DMS153 treated with DMSO at 0.1 percent for 48 hours (cell line): ENCODE measurements at regions not wholly inside any gene's neighbourhood (a gene's known extent, or its start where the extent isn't known, plus 50 kb on each side); places are given as distances from the start of the nearest gene placed in this dataset.
"Not testable (repeated sequence)": the region's sequence is repeated elsewhere in the genome, so short reads cannot be mapped to it uniquely, and the experiment has no call there.

ENCODE experiments used
- DNase-seq: peaks from one replicate; lab custom pipeline; 2025; ENCODE audit not compliant: unreplicated experiment; lab: John Stamatoyannopoulos, UW

DNA sequence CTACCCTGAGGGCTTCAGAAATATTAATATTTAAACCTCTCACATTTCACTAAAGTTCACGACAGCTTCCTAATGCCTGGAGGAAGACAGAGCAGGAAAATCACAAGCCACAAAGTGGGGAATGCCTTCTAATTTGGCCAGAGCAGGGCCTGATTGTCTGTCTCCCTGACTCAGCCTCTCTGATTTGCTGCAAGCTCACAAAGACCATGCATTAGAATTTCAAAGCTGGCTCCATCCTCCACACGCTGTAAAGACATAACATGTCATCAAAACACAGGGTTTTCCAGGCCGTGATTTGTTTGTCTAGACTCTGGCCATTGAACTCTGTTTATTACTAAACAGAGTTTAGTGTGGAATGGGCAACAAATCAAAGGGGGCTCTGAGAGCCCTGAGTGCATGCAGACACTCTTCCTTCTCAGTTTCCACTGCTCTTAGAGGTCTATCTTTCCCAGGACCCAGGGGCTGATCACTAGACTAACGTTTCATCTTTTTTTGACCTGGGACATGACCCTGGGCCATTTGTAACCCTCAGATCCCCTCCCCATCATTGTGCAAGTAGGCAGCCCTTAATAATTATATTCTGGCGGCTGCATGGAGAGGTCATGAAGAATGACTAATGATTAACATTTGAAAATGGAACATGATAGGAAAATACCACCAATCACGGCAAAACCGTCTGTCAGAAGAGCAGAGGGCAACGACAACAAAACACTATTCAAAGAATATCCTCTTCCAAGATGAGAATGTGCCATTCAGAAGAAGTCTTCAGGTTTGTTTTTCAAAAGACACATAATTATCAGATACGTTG lies 140.2 kb downstream of the ENC1 start:
- no peak for DNase-seq

DNA sequence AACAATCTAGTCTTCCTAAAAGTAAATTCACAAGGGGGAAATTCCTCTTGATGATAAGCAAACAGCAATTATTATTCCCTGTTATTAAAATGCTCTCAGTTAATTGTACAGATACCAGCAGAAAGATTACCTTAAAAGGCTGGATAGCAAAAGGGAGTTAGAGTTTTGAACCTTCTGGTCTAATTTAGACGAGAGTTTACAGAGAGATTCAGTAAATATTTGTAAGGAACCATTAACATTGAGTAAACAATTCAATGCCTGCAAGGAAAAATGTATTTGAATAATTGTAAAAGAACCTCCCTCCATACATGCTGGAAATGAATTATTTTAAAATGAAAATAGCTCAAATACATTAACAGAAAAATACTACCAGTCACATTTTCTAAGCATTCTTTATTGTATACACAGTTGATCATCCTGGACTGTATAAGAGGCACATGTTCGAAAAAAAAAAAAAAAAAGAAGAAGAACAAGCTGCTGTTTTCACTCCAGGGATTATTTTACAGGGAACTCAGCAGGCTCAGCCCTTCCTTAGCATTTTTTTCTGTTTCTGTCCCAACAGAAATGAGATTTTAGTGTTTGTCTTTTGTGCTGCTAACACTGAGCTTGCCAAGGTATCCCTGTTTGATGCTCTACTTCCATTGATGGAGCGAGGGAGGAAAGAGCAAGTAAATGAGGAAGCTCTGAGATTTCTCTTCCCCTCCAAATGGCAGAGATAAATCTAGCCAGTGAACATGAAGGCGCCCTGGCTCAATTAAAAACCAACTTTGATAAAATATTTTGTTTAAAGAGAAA lies 141.1 kb downstream of the ENC1 start:
- no peak for DNase-seq

DNA sequence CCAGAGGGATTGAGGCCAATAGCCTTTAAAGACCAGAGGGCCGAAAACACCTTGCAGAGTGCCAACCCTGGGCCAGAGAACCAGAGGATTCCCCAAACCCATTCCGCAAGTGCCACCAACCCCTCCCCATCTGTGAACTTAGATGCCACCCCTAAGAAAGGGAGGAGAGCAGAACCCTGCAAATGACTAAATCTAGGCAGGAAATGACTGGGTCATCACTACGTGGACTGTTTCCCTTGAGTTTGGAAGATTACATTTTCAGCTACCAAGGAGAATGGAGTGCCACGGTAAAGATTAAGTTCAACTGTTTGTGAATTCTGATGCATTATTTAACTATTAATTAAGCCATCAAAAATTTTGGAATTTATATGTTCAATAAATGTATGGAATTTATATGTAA lies 142.8 kb downstream of the ENC1 start:
- no peak for DNase-seq

GRCh38 chr5:74493411-74493810 lies 147.1 kb downstream of the ENC1 start:
- DNase-seq: no peak

GRCh38 chr5:74492230-74492629 lies 148.3 kb downstream of the ENC1 start:
- DNase-seq: no peak

DNA sequence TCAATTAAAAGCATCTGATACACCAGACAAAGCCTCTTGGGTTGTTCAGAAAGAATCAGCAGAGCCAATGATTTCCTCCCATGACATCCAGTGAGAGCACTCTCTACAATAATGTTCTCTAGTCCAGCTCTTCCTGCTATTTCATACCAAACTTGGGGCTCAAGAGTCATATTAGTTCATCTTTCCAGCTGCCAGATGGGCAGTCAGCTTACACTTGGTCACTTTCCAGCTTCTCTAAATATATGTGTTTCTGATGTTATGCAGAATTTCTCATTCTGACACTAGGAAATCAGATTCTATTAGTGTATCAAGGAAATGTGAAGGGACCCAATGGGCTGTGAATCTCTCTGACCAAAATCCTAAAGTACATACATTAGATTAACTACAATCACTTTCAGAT lies 148.9 kb downstream of the ENC1 start:
- DNase-seq: no peak

- DNase-seq: no peak
Measured at GRCh38 chr5:74490814-74491213, 149.7 kb downstream of the ENC1 start.

DNA sequence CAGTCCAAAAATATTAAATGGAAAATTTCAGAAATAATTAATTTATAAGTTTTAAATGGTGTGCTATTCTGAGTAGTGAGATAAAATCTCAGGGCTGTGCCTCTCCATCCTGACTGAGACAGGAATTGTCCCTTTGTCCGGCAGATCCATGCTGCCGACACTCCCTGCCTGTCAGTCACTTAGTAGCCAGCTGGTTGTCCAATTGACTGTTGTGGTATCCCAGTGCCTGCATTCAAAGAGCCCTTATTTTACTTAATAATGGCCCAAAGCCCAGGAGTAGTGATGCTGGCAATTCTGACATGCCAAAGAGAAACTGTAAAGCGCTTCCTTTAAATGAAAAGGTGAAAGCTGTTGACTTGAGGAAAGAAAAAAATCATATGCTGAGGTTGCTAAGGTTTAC lies 157.5 kb downstream of the ENC1 start:
- DNase-seq: no peak

- DNase-seq: no peak
Measured at GRCh38 chr5:74482523-74482922, 158.0 kb downstream of the ENC1 start.

GRCh38 chr5:74481357-74481756 lies 159.2 kb downstream of the ENC1 start:
- not testable (repeated sequence) for DNase-seq

DNA sequence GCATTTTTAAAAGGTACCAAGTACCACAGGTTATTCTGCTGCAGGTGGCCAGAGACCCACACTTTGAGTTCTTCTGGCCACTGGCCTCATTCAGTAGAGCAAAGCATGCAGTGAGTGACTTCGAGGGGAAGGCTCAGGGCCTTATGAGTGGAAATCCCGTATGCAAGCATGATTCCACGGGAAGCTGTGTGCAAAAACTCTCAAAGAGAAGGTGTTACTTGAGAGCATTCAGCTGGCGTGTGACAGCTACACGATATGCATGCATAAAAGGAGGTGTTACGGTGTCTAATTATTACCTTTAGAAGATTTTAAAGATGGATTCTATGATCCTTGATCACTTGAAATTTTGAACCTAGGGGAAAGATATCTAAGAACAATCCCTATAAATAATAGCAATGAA lies 160.3 kb downstream of the ENC1 start:
- no peak for DNase-seq

DNA sequence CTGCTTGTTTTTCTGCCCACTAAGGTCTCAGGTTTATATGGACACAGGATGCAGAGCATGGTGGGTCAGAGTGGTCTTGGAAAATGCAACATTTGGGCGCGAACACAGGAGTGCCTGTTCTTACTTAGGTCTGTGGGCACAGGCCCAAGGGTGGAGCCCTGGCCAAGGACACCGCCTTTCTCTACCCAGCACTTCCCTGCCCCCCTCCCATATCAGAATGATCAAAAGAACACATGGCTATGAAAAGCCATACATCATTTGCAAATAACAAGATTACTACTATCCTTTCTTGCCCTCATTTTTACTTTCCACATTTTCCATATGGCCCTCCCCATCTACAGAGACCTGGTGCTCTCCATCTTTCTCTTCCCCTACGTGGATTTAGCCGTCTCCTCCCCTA lies 162.2 kb downstream of the ENC1 start:
- DNase-seq: no peak

GRCh38 chr5:74477761-74478160 lies 162.8 kb downstream of the ENC1 start:
- DNase-seq: no peak

GRCh38 chr5:74476819-74477453 lies 163.6 kb downstream of the ENC1 start:
- no peak for DNase-seq

- no peak for DNase-seq
Measured at GRCh38 chr5:74476046-74476818, 164.3 kb downstream of the ENC1 start.

DNA sequence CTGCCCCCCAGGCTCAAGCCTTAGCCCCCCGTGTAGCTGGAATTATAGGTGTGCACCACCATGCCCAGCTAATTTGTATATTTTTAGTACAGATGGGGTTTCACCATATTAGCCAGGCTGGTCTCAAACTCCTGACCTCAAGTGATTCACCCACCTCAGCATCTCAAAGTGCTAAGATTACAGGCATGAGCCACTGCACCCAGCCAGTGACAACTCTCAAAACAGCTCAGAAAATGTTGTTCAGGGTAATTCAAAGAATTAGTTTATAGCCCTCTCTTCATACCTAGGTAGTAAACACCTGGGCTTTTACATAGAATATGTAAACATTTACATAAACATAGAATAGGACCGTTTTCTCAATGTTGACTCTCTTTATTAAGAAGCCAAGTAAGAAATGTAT lies 168.7 kb downstream of the ENC1 start:
- DNase-seq: no peak

DNA sequence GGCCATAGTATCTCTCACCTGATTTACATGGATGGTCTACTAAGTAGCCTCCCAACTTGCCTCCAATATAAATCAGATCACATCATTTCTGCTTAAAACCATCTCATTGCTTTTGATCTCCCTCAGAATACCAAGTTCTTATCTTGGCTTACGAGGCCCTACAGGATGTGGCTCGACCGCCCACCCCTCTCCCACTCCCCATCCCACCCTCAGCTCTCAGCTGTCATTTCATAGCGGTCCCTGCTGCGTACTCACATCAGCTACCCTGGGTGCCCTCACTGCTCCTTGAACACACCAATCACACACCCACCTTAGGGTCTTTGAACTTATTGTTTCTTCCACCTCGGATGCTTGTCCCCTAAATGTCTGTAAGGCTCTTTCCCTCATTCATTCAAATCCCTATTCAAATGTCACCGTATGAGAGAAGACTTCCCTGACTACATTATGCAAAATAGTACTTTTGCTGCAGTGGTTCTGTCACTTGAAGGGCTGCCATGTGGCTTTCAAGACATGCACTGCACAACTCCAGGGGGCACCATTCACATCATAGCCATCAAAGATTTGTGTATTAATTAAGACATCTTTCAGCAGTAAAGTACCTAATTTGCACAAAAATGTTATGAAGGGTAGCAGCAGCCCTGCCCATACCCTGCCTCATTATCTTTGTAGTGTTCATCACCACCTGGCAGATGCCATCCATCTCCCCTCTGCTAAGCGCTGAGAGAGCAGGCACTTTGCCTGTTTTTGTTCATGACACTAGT lies 171.1 kb downstream of the ENC1 start:
- DNase-seq: no peak

- no peak for DNase-seq
Measured at GRCh38 chr5:74468421-74468820, 172.1 kb downstream of the ENC1 start.

DNA sequence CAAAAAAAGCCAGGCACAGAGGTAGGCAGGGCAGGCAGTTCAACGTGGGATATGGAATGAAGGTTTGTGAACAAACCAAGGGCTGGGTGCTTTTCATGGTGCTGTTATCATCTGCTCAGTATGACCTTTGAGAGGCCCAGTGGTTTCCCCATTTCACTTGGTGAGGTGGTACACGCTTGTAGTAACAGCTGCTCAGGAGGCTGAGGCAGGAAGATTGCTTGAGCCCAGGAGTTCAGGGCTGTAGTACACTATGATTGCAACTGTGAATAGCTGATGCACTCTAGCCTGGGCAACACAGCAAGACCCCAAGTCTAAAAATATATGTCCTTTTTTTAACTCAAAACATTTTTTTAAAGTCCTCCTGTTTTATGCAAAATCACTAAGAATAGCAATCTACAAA lies 174.8 kb downstream of the ENC1 start:
- DNase-seq: no peak

DNA sequence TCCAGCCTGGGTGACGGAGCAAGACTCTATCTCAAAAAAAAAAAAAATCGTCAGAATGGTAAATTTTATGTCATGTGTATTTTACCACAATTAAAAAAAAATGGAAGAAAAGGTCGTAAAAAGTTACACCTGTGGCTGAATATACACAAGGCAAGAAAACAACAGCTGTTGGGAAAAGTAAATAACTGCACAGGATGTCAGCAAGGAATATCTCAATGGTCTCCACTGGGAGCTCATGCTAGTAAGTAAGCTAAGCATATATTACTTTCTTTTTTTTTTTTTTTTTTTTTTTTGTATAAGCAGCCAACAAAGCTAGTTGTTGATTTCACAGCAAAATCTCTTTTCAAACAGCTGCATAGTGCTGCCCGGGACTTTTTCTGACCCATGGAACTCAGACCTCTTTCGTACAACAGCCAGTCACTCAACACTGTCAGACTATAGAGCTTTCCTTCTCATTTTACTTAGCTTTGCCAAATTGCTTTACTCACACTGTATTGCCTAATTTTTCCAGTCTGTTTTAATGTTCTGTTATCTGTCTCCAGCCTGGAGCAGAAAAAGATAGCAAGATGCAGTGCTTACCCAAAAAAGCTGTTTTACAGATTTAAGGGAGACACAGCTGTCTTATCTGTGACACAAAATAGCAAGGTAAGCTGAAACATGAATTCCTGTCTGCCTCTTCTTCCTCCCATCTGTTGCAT lies 175.9 kb downstream of the ENC1 start:
- DNase-seq: no peak
